ENCODE measurements at regions not wholly inside any gene's neighbourhood (a gene's known extent, or its start where the extent isn't known, plus 50 kb on each side); places are given as distances from the start of the nearest gene placed in this dataset.

DNA sequence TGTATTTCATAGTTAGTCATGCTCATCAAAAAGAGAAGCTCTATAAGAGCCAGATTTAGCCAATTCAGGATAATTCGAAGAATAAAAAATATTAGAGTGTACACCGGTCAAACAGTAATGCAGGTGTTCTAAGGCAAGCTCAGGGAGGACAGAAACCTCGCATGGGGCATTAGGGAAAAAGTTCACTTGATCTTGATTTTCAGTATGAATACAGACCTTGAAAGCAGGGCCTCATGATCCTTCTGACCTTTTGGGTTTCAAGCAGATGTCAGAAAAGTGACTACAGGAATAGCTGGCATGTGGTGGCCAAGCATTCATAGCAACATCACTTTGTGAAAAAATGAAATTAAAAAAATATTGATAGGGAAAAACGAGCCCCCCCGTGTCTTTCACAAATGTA lies 394.9 kb downstream of the KIF4B start:
- Histone ChIP-seq H3K4me2 (ENCODE audit: low read depth, low read length, poor library complexity, severe bottlenecking) (no peak overlapping the region), H3K27me3 (ENCODE audit: low read length) (no peaks in the 10 kb centered on the region), H3K9me2 (replicated peaks; ENCODE audit: insufficient read depth, low read length) (no peaks in the 10 kb centered on the region), H2AFZ (ENCODE audit: low read depth, low read length, severe bottlenecking) (no peak overlapping the region), H4K20me1 (ENCODE audit: low read depth, low read length) (no peaks in the 10 kb centered on the region), H3K27ac (ENCODE audit: low read depth, low read length) (no peak overlapping the region), H3K79me2 (ENCODE audit: insufficient read depth, low read length) (no peaks in the 10 kb centered on the region), H3K9ac (ENCODE audit: low read length) (no peak overlapping the region), H3K9me3 (ENCODE audit: insufficient read depth, low read length) (no peaks in the 10 kb centered on the region), H3F3A (ENCODE audit: insufficient read depth) (no peaks in the 10 kb centered on the region), H3K36me3 (ENCODE audit: low read length) (no peaks in the 10 kb centered on the region), H3K4me3 (ENCODE audit: insufficient read depth, low read length, poor library complexity, severe bottlenecking) (no peak overlapping the region)
- no peak for TF ChIP-seq EZH2phosphoT487 (conservative IDR thresholded peaks at IDR 0.05; ENCODE audit: low read length)
- TF ChIP-seq, protein P1, sequence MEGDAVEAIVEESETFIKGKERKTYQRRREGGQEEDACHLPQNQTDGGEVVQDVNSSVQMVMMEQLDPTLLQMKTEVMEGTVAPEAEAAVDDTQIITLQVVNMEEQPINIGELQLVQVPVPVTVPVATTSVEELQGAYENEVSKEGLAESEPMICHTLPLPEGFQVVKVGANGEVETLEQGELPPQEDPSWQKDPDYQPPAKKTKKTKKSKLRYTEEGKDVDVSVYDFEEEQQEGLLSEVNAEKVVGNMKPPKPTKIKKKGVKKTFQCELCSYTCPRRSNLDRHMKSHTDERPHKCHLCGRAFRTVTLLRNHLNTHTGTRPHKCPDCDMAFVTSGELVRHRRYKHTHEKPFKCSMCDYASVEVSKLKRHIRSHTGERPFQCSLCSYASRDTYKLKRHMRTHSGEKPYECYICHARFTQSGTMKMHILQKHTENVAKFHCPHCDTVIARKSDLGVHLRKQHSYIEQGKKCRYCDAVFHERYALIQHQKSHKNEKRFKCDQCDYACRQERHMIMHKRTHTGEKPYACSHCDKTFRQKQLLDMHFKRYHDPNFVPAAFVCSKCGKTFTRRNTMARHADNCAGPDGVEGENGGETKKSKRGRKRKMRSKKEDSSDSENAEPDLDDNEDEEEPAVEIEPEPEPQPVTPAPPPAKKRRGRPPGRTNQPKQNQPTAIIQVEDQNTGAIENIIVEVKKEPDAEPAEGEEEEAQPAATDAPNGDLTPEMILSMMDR (IDR thresholded peaks at IDR 0.05; ENCODE audit: insufficient read depth, low read length, poor library complexity, severe bottlenecking): no peak

DNA sequence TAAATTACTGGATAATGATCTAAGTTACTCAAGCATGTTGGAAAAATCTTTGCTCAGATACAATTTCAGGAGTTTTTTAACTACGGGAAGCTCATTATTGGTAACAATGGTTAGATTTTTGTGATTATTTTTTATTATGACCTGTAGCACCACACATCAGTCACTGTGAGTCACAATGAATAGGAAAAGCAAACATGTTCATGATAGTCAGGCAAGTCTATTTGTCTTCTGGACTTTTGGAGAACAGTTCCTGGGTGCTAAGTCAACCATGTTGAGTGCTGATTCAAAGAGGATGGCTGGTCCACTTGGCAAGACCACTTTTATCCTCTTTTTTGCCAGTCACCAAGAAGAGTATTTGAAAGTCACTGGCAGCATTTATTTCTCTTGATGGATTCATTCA lies 403.2 kb downstream of the KIF4B start:
- no peaks in the 10 kb centered on the region for H3K27me3 ChIP-seq (ENCODE audit: low read length)
- no peaks in the 10 kb centered on the region for H3K36me3 ChIP-seq (ENCODE audit: low read length)
- no peaks in the 10 kb centered on the region for H3K9me2 ChIP-seq (replicated peaks; ENCODE audit: insufficient read depth, low read length)
- no peak overlapping the region for H3K27ac ChIP-seq (ENCODE audit: low read depth, low read length)
- no peak for TF ChIP-seq EZH2phosphoT487 (conservative IDR thresholded peaks at IDR 0.05; ENCODE audit: low read length)
- TF ChIP-seq, protein P1 (IDR thresholded peaks at IDR 0.05; ENCODE audit: insufficient read depth, low read length, poor library complexity, severe bottlenecking): no peak
- H3K4me2 ChIP-seq (ENCODE audit: low read depth, low read length, poor library complexity, severe bottlenecking): no peak overlapping the region
- H2AFZ ChIP-seq (ENCODE audit: low read depth, low read length, severe bottlenecking): no peak overlapping the region
- no peak overlapping the region for H3K9ac ChIP-seq (ENCODE audit: low read length)
- no peak overlapping the region for H3K4me3 ChIP-seq (ENCODE audit: insufficient read depth, low read length, poor library complexity, severe bottlenecking)
- no peaks in the 10 kb centered on the region for H3K79me2 ChIP-seq (ENCODE audit: insufficient read depth, low read length)
- no peaks in the 10 kb centered on the region for H3K9me3 ChIP-seq (ENCODE audit: insufficient read depth, low read length)
- no peaks in the 10 kb centered on the region for H4K20me1 ChIP-seq (ENCODE audit: low read depth, low read length)
- no peaks in the 10 kb centered on the region for H3F3A ChIP-seq (ENCODE audit: insufficient read depth)

DNA sequence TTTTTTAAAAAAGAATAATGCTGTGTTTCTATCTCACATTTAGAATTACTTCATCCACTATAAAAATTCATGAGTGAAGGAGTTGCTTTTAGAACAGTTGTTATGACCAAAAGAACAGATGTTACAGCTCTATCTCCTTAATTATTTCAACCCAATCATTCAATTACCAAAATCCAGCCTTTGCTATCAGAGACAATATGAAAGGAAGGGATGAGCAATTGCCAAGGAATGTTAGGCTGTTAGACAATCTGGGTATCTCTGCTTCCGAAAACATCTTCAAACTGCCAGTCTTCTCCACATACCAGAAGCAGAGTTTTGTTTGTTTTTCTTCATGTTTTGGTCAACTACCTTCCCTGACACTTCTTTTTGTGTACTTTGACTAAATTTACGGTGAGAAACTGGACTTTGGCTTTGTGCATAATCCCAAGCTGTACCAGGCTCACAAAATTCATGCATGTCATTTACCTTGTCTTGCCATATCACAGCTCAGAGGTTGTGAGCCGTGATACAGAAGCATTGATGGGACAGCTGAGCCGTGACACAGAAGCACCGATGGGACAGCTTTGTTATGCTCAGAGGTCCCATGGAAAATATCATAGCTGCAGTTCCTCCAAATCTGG lies 405.5 kb downstream of the KIF4B start:
- no peak overlapping the region for H3K4me3 ChIP-seq (ENCODE audit: insufficient read depth, low read length, poor library complexity, severe bottlenecking)
- no peaks in the 10 kb centered on the region for H3K27me3 ChIP-seq (ENCODE audit: low read length)
- no peaks in the 10 kb centered on the region for H3F3A ChIP-seq (ENCODE audit: insufficient read depth)
- H3K27ac ChIP-seq (ENCODE audit: low read depth, low read length): no peak overlapping the region
- no peaks in the 10 kb centered on the region for H4K20me1 ChIP-seq (ENCODE audit: low read depth, low read length)
- no peak overlapping the region for H2AFZ ChIP-seq (ENCODE audit: low read depth, low read length, severe bottlenecking)
- no peak overlapping the region for H3K9ac ChIP-seq (ENCODE audit: low read length)
- no peak overlapping the region for H3K4me2 ChIP-seq (ENCODE audit: low read depth, low read length, poor library complexity, severe bottlenecking)
- no peaks in the 10 kb centered on the region for H3K36me3 ChIP-seq (ENCODE audit: low read length)
- TF ChIP-seq EZH2phosphoT487 (conservative IDR thresholded peaks at IDR 0.05; ENCODE audit: low read length): no peak
- TF ChIP-seq, protein P1 (IDR thresholded peaks at IDR 0.05; ENCODE audit: insufficient read depth, low read length, poor library complexity, severe bottlenecking): no peak
- H3K79me2 ChIP-seq (ENCODE audit: insufficient read depth, low read length): no peaks in the 10 kb centered on the region
- no peaks in the 10 kb centered on the region for H3K9me3 ChIP-seq (ENCODE audit: insufficient read depth, low read length)
- no peaks in the 10 kb centered on the region for H3K9me2 ChIP-seq (replicated peaks; ENCODE audit: insufficient read depth, low read length)
